Thoracic aorta (tissue), 2 donors: ENCODE measurements at regions not wholly inside any gene's neighbourhood (a gene's known extent, or its start where the extent isn't known, plus 50 kb on each side); places are given as distances from the start of the nearest gene placed in this dataset.

ENCODE experiments used
- ATAC-seq: fragments of 150-250 bp; one replicate; pipeline ENCODE4 v1.8.0; 2017; ENCODE audit warnings: low read depth; ENCODE audit not compliant: insufficient number of reproducible peaks, low FRiP score
- DNase-seq: peaks from one replicate; pipeline ENCODE4 v3.0.0-alpha.2; 2020; ENCODE audit warnings: low spot score
- H3K27ac ChIP-seq, 2 donors: fragments of 200-600 bp; sonication (generic); 1 replicate in 1 of 2; 2 replicates in 1 of 2; pipeline ENCODE4 v1.5.1; 2016; ENCODE audit warnings: mild to moderate bottlenecking in 2 of 2, moderate library complexity in 2 of 2
- H3K27me3 ChIP-seq: fragments of 200-600 bp; sonication (generic); replicated peaks from 2 replicates; pipeline ENCODE4 v1.6.0; 2016; ENCODE audit warnings: mild to moderate bottlenecking; ENCODE audit not compliant: insufficient read depth
- H3K36me3 ChIP-seq: fragments of 200-600 bp; sonication (generic); one replicate; pipeline ENCODE4 v1.5.1; 2016
- H3K4me1 ChIP-seq, 2 donors: fragments of 200-600 bp; sonication (generic); 1 replicate in 1 of 2; 2 replicates in 1 of 2; pipeline versions ENCODE4 v1.5.1 to v1.6.0; 2016; ENCODE audit warnings: low read depth in 2 of 2, mild to moderate bottlenecking in 1 of 2; ENCODE audit not compliant: control insufficient read depth in 1 of 2
- H3K4me3 ChIP-seq: fragments of 200-600 bp; sonication (generic); 2 replicates; pipeline ENCODE4 v1.5.1; 2016; ENCODE audit warnings: mild to moderate bottlenecking
- H3K9me3 ChIP-seq: fragments of 200-600 bp; sonication (generic); 2 replicates; pipeline ENCODE4 v1.5.1; 2016
- CTCF ChIP-seq: fragments of 200-600 bp; sonication (generic); IDR thresholded peaks from one replicate; pipeline ENCODE4 v1.5.1; 2019; ENCODE audit warnings: antibody characterized with exemption

GRCh38 chr11:27244900-27245299 is 118.1 kb downstream of the CCDC34 start:
- H3K27ac ChIP-seq = no peak overlapping the region
- DNase-seq (no peak), ATAC-seq (no peak)
- no peaks in the 10 kb centered on the region for H3K36me3 ChIP-seq
- no peaks in the 10 kb centered on the region for H3K4me1 ChIP-seq
- H3K9me3 ChIP-seq = no peaks in the 10 kb centered on the region
- TF ChIP-seq CTCF = no peak
- no peak overlapping the region for H3K4me3 ChIP-seq
- no peaks in the 10 kb centered on the region for H3K27me3 ChIP-seq

GRCh38 chr11:27242591-27242990 is 120.4 kb downstream of the CCDC34 start:
- Histone ChIP-seq H3K27me3 (no peaks in the 10 kb centered on the region), H3K4me3 (no peak overlapping the region), H3K4me1 (no peaks in the 10 kb centered on the region), H3K36me3 (no peaks in the 10 kb centered on the region), H3K9me3 (no peaks in the 10 kb centered on the region), H3K27ac (no peak overlapping the region)
- no peak for DNase-seq
- TF ChIP-seq CTCF = no peak
- no peak for ATAC-seq

- H3K36me3 ChIP-seq = no peaks in the 10 kb centered on the region
- H3K27ac ChIP-seq = no peak overlapping the region
- no peak for DNase-seq
- H3K4me3 ChIP-seq = no peak overlapping the region
- no peak for TF ChIP-seq CTCF
- H3K4me1 ChIP-seq = no peaks in the 10 kb centered on the region
- no peaks in the 10 kb centered on the region for H3K9me3 ChIP-seq
- H3K27me3 ChIP-seq = no peaks in the 10 kb centered on the region
- ATAC-seq = no peak
Measured at GRCh38 chr11:27241311-27242122, 121.5 kb downstream of the CCDC34 start.

GRCh38 chr11:27239305-27239942 is 123.6 kb downstream of the CCDC34 start:
- DNase-seq (no peak), ATAC-seq (no peak)
- no peaks in the 10 kb centered on the region for H3K27me3 ChIP-seq
- no peak overlapping the region for H3K27ac ChIP-seq
- no peaks in the 10 kb centered on the region for H3K36me3 ChIP-seq
- no peak overlapping the region for H3K4me3 ChIP-seq
- no peak for TF ChIP-seq CTCF
- no peaks in the 10 kb centered on the region for H3K4me1 ChIP-seq
- no peaks in the 10 kb centered on the region for H3K9me3 ChIP-seq

- no peak for DNase-seq
- H3K27me3 ChIP-seq = no peaks in the 10 kb centered on the region
- no peak for ATAC-seq
- no peak overlapping the region for H3K27ac ChIP-seq
- no peak overlapping the region for H3K4me3 ChIP-seq
- no peaks in the 10 kb centered on the region for H3K36me3 ChIP-seq
- TF ChIP-seq CTCF = no peak
- H3K4me1 ChIP-seq = no peaks in the 10 kb centered on the region
- H3K9me3 ChIP-seq = no peaks in the 10 kb centered on the region
Measured at GRCh38 chr11:27238811-27239210, 124.2 kb downstream of the CCDC34 start.
